K562 (cell line): ENCODE measurements at regions not wholly inside any gene's neighbourhood (a gene's known extent, or its start where the extent isn't known, plus 50 kb on each side); places are given as distances from the start of the nearest gene placed in this dataset.

Source experiments
- ATAC-seq: fragments of 200-7000 bp; cut with Tn5 transposase; 3 replicates; pipeline ENCODE4 v1.9.1; 2020; ENCODE audit warnings: moderate library complexity
- BruUV-seq: library from RNA; stranded (reverse); fragments of 400-500 nt; replicated peaks from 2 replicates; lab custom pipeline; 2021; lab: Mats Ljungman, UMichigan
- CTCF ChIA-PET: fragments of 300-600 bp; formaldehyde crosslinking; extraction: SDS; loops from one replicate; lab custom pipeline; 2021; ENCODE audit warnings: low intra/inter-chr PET ratio; lab: Yijun Ruan, JAX
- POLR2A ChIA-PET: fragments of 300-600, 350-650 bp; sonication (Branson Sonifier 250); formaldehyde crosslinking; extraction: SDS; loops from one replicate; lab custom pipeline; 2021; ENCODE audit warnings: antibody characterized with exemption, inconsistent platforms; lab: Yijun Ruan, JAX
- DNase-seq, 4 experiments: peaks; one replicate each; pipeline versions ENCODE4 v3.0.0 to v3.0.0-alpha.2; 2011 to 2018; ENCODE audit warnings: low spot score in 3 of 4, mixed read lengths in 3 of 4; ENCODE audit errors: extremely low read depth in 1 of 4
- FAIRE-seq: peaks from 2 replicates; lab custom pipeline; 2011; peaks lifted over from hg19 to GRCh38; lab: Jason Lieb, UNC
- H2AFZ ChIP-seq: 2 replicates; pipeline ENCODE4 v1.6.0; 2011; ENCODE audit warnings: low read depth, low read length, control low read depth, inconsistent platforms
- H3K27ac ChIP-seq: fragments of 200-600 bp; 3 replicates; pipeline ENCODE4 v1.8.0; 2011; ENCODE audit warnings: low read depth, mild to moderate bottlenecking, control low read depth, inconsistent platforms, low read length, moderate library complexity, mixed read lengths; ENCODE audit errors: extremely low read depth
- H3K27me3 ChIP-seq, 2 experiments: fragments of 300-600 bp in 1 of 2; 2 replicates in 1 of 2; 3 replicates in 1 of 2; pipeline versions ENCODE4 v1.6.0 to v1.8.0; 2011; ENCODE audit warnings: inconsistent platforms in 2 of 2, low read length in 2 of 2, mild to moderate bottlenecking in 1 of 2, mixed read lengths in 1 of 2, moderate library complexity in 1 of 2; ENCODE audit not compliant: control insufficient read depth in 2 of 2, insufficient read depth in 2 of 2
- H3K36me3 ChIP-seq: fragments of 300-600 bp; 3 replicates; pipeline ENCODE4 v1.8.0; 2011; ENCODE audit warnings: mild to moderate bottlenecking, low read length, inconsistent platforms; ENCODE audit not compliant: control insufficient read depth, insufficient read depth
- H3K4me1 ChIP-seq, 2 experiments: fragments of 200-600 bp in 1 of 2; replicated peaks in 1 of 2; 2 replicates in 1 of 2; 3 replicates in 1 of 2; pipeline versions ENCODE4 v1.5.1 to v1.8.0; 2011; ENCODE audit warnings: inconsistent platforms in 2 of 2, low read length in 2 of 2, mild to moderate bottlenecking in 1 of 2, mixed read lengths in 1 of 2, moderate library complexity in 1 of 2; ENCODE audit not compliant: control insufficient read depth in 2 of 2, insufficient read depth in 2 of 2
- H3K4me2 ChIP-seq: 2 replicates; pipeline ENCODE4 v1.6.1; 2011; ENCODE audit warnings: low read length, control low read depth, inconsistent platforms, mixed read lengths; ENCODE audit not compliant: insufficient read depth
- H3K4me3 ChIP-seq: fragments of 200-600 bp; sonication (generic), shearing (Covaris generic); 2 replicates; pipeline ENCODE4 v1.5.1; 2016; ENCODE audit warnings: control low read depth, inconsistent platforms
- H3K79me2 ChIP-seq: fragments of 200-600 bp; 3 replicates; pipeline ENCODE4 v1.8.0; 2011; ENCODE audit warnings: low read length, inconsistent platforms; ENCODE audit not compliant: control insufficient read depth, insufficient read depth
- H3K9ac ChIP-seq, 2 experiments: 2 replicates each; pipeline versions ENCODE4 v1.6.0 to v1.6.1; 2011; ENCODE audit warnings: low read depth in 2 of 2, low read length in 2 of 2, control low read depth in 1 of 2, inconsistent platforms in 1 of 2, mild to moderate bottlenecking in 1 of 2, mixed read lengths in 1 of 2; ENCODE audit not compliant: insufficient read depth in 1 of 2
- H3K9me1 ChIP-seq: one replicate; pipeline ENCODE4 v1.6.0; 2011; ENCODE audit warnings: inconsistent platforms, mild to moderate bottlenecking, low read length, moderate library complexity; ENCODE audit not compliant: control insufficient read depth, insufficient read depth
- H3K9me3 ChIP-seq: replicated peaks from 2 replicates; pipeline ENCODE4 v1.5.1; 2011; ENCODE audit warnings: low read depth, low read length, inconsistent platforms; ENCODE audit not compliant: control insufficient read depth, insufficient read depth
- H4K20me1 ChIP-seq: replicated peaks from 2 replicates; pipeline ENCODE4 v1.6.1; 2011; ENCODE audit warnings: low read length, inconsistent platforms, mixed read lengths; ENCODE audit not compliant: control insufficient read depth, insufficient read depth
- ATF7 ChIP-seq: fragments of 450-650 bp; IDR thresholded peaks from 2 replicates; pipeline ENCODE4 v1.7.1; 2014; ENCODE audit warnings: mild to moderate bottlenecking, moderate library complexity
- CHD1 ChIP-seq: fragments of 200-600 bp; sonication (generic); IDR thresholded peaks from one replicate; pipeline ENCODE4 v1.6.1; 2012; ENCODE audit warnings: mild to moderate bottlenecking, moderate library complexity, low read length, inconsistent platforms
- CXXC5 ChIP-seq: fragments of 250-450 bp; sonication (Bioruptor Pico); IDR thresholded peaks from 2 replicates; pipeline ENCODE4 v1.8.0; 2022; ENCODE audit warnings: inconsistent platforms, mild to moderate bottlenecking, moderate library complexity
- FOXP1 ChIP-seq: sonication (generic); formaldehyde crosslinking; IDR thresholded peaks from 2 replicates; pipeline ENCODE4 v1.8.0; 2022; ENCODE audit warnings: mild to moderate bottlenecking, missing genetic modification reagents
- KLF16 ChIP-seq: IDR thresholded peaks from 2 replicates; pipeline ENCODE4 v1.6.1; 2016; ENCODE audit warnings: antibody characterized with exemption
- MLLT1 ChIP-seq, 2 experiments: fragments of 450-650 bp; IDR thresholded peaks; 2 replicates each; pipeline ENCODE4 v1.6.1; 2016
- POLR3A ChIP-seq: IDR thresholded peaks from 2 replicates; pipeline ENCODE4 v1.6.1; 2011; ENCODE audit warnings: borderline replicate concordance, mild to moderate bottlenecking, moderate library complexity; ENCODE audit not compliant: insufficient read length, insufficient read depth; ENCODE audit errors: extremely low read depth
- PTBP1 ChIP-seq: fragments of 200-400 bp; formaldehyde crosslinking; IDR thresholded peaks from 2 replicates; pipeline ENCODE4 v1.6.1; 2017; ENCODE audit warnings: low read depth, low read length
- RBM25 ChIP-seq: fragments of 200-400 bp; formaldehyde crosslinking; IDR thresholded peaks from 2 replicates; pipeline ENCODE4 v1.6.1; 2018; ENCODE audit warnings: low read length, low read depth, moderate library complexity; ENCODE audit not compliant: severe bottlenecking
- RBM39 ChIP-seq: fragments of 200-400 bp; formaldehyde crosslinking; optimal IDR thresholded peaks from 2 replicates; pipeline ENCODE3; 2018; ENCODE audit warnings: low read depth, low read length
- SP2 ChIP-seq: IDR thresholded peaks from 2 replicates; pipeline ENCODE4 v1.6.1; 2011; ENCODE audit warnings: mild to moderate bottlenecking, low read depth, low read length, moderate library complexity; ENCODE audit not compliant: poor library complexity, severe bottlenecking; ENCODE audit errors: extremely low read depth
- SUPT5H ChIP-seq: fragments of 450-650 bp; IDR thresholded peaks from 2 replicates; pipeline ENCODE4 v1.6.1; 2016
- THRAP3 ChIP-seq: fragments of 450-650 bp; IDR thresholded peaks from 2 replicates; pipeline ENCODE4 v1.6.1; 2016; ENCODE audit warnings: mild to moderate bottlenecking, inconsistent platforms, borderline replicate concordance
- ZBTB11 ChIP-seq, 3 experiments: fragments of 200-800 bp in 1 of 3; fragments of 250-450 bp in 1 of 3; fragments of 450-650 bp in 1 of 3; sonication (Bioruptor Pico) in 1 of 3; sonication (Bioruptor generic) in 1 of 3; formaldehyde crosslinking in 1 of 3; IDR thresholded peaks; 2 replicates each; pipeline versions ENCODE4 v1.6.1 to v1.8.0; 2016 to 2022; ENCODE audit warnings: mild to moderate bottlenecking in 2 of 3, missing genetic modification characterization in 2 of 3, missing compliant biosample characterization in 1 of 3, moderate library complexity in 1 of 3
- ZBTB2 ChIP-seq: fragments of 450-650 bp; IDR thresholded peaks from 2 replicates; pipeline ENCODE4 v1.6.1; 2016; ENCODE audit warnings: antibody characterized with exemption
- ZNF133 ChIP-seq: fragments of 250-450 bp; sonication (Bioruptor Pico); IDR thresholded peaks from 2 replicates; pipeline ENCODE4 v1.4.0; 2020; ENCODE audit warnings: mild to moderate bottlenecking
- ZNF41 ChIP-seq: fragments of 250-450 bp; sonication (Bioruptor Pico); conservative IDR thresholded peaks from 2 replicates; pipeline ENCODE4 v1.4.0; 2020; ENCODE audit warnings: mild to moderate bottlenecking
- WGBS: fragments of 100-300 bp; shearing (Covaris generic); methylation state at CpG from one replicate; pipeline ENCODE4 v1.1.6; 2016; ENCODE audit warnings: low coverage, mixed read lengths; ENCODE audit not compliant: insufficient coverage; ENCODE audit errors: missing lambda C conversion rate; 5-methylcytosine and 5-hydroxymethylcytosine counted together
- in situ Hi-C: fragments of 300-500 bp; cut with MboI; formaldehyde crosslinking; loops from 4 replicates; pipeline ENCODE4 v1.15.0; 2018; ENCODE audit warnings: inconsistent platforms, mixed read lengths
- intact Hi-C: fragments of 100-400 bp; cut with micrococcal nuclease; formaldehyde crosslinking; loops from 2 replicates; pipeline ENCODE4 v1.14.2; 2022

- FAIRE-seq = no peak
Observed at GRCh38 chr2:238706163-238706562, 141.7 kb upstream of the TWIST2 start.

More at GRCh38 chr2:238706163-238706562, 141.7 kb upstream of the TWIST2 start:
- Histone ChIP-seq H3K36me3 (no peaks in the 10 kb centered on the region), H3K79me2 (no peaks in the 10 kb centered on the region), H3K4me2 (no peak overlapping the region), H3K9me3 (no peaks in the 10 kb centered on the region), H3K27ac (no peak overlapping the region), H3K4me1 (no peaks in the 10 kb centered on the region), H3K27me3 (peaks cover 0 to 19% of the 10 kb centered on the region in 2 experiments; a peak in 2 of 5 replicates), H3K9me1 (no peaks in the 10 kb centered on the region), H4K20me1 (no peaks in the 10 kb centered on the region), H3K9ac (no peak overlapping the region), H3K4me3 (no peak overlapping the region), H2AFZ (no peak overlapping the region)
- DNase-seq (no peak), ATAC-seq (no peak)
- WGBS = 0% methylated on average over 8 of the region's 8 CpGs
- intact Hi-C loops (no loop called here), in situ Hi-C loops (no loop called here)
- CTCF ChIA-PET = no interaction called here
- TF ChIP-seq ZNF133 (CRISPR knock-in tag) (no peak), RBM25 (no peak), CHD1 (no peak), PTBP1 (no peak), POLR3A (no peak), MLLT1 (IDR thresholded peaks at IDR 0.05) (no peak), FOXP1 (no peak), ZBTB2 (no peak), CXXC5 (CRISPR knock-in tag) (no peak), KLF16 (no peak), ZNF41 (no peak), THRAP3 (no peak), RBM39 (no peak), SP2 (no peak), SUPT5H (no peak), ZBTB11 (CRISPR knock-in tag; IDR thresholded peaks at IDR 0.05) (no peak), ATF7 (no peak)
- no TSS peak for BruUV-seq
- POLR2A ChIA-PET = no interaction called here
